Panc1 (cell line): ENCODE measurements at regions not wholly inside any gene's neighbourhood (a gene's known extent, or its start where the extent isn't known, plus 50 kb on each side); places are given as distances from the start of the nearest gene placed in this dataset.

Experiments
- ATAC-seq: fragments of 200-7000 bp; cut with Tn5 transposase; 2 replicates; pipeline ENCODE4 v1.9.1; 2020; ENCODE audit warnings: mild to moderate bottlenecking, moderate library complexity
- BruUV-seq: library from RNA; stranded (reverse); fragments of 400-500 nt; replicated peaks from 2 replicates; lab custom pipeline; 2021; lab: Mats Ljungman, UMichigan
- CTCF ChIA-PET: fragments of 300-600 bp; sonication (Branson Sonifier 250); formaldehyde crosslinking; loops from one replicate; lab custom pipeline; 2022; ENCODE audit warnings: antibody characterized with exemption; lab: Charles Lee
- POLR2A ChIA-PET: fragments of 300-600 bp; sonication (Branson Sonifier 250); formaldehyde crosslinking; loops from one replicate; lab custom pipeline; 2022; ENCODE audit warnings: antibody characterized with exemption; lab: Charles Lee
- DNase-seq: peaks from one replicate; pipeline ENCODE4 v3.0.0-alpha.2; 2010; ENCODE audit warnings: low read depth, low spot score
- H3K27ac ChIP-seq: 2 replicates; pipeline ENCODE4 v1.5.1; 2011; ENCODE audit warnings: mild to moderate bottlenecking, low read length, inconsistent platforms
- H3K27me3 ChIP-seq: fragments of 200-500 bp; sonication (Bioruptor generic); 2 replicates; pipeline ENCODE4 v1.6.0; 2014; ENCODE audit warnings: low read length, inconsistent platforms; ENCODE audit not compliant: control insufficient read depth, insufficient read depth
- H3K36me3 ChIP-seq: fragments of 200-500 bp; sonication (Bioruptor generic); 2 replicates; pipeline ENCODE4 v1.5.1; 2014; ENCODE audit warnings: inconsistent platforms, mild to moderate bottlenecking, low read length, moderate library complexity; ENCODE audit not compliant: control insufficient read depth, insufficient read depth
- H3K4me1 ChIP-seq: 2 replicates; pipeline ENCODE4 v1.5.1; 2011; ENCODE audit warnings: inconsistent platforms, mild to moderate bottlenecking, low read length, moderate library complexity; ENCODE audit not compliant: control insufficient read depth, insufficient read depth
- H3K4me3 ChIP-seq, 2 experiments: 2 replicates each; pipeline ENCODE4 v1.5.1; 2011 to 2012; ENCODE audit warnings: low read depth in 2 of 2, low read length in 2 of 2, mild to moderate bottlenecking in 2 of 2, inconsistent platforms in 1 of 2, moderate library complexity in 1 of 2
- H3K9me3 ChIP-seq: fragments of 200-500 bp; sonication (Bioruptor generic); 2 replicates; pipeline ENCODE4 v1.5.1; 2014; ENCODE audit warnings: low read depth, mild to moderate bottlenecking, inconsistent platforms, low read length, moderate library complexity; ENCODE audit not compliant: control insufficient read depth, insufficient read depth
- POLR2AphosphoS5 ChIP-seq: IDR thresholded peaks from 2 replicates; pipeline ENCODE4 v1.6.1; 2012; ENCODE audit warnings: mild to moderate bottlenecking, low read depth, low read length, moderate library complexity
- SIN3A ChIP-seq: IDR thresholded peaks from 2 replicates; pipeline ENCODE4 v1.6.1; 2012; ENCODE audit warnings: low read depth, mild to moderate bottlenecking, low read length, moderate library complexity, borderline replicate concordance; ENCODE audit not compliant: insufficient read depth
- TCF7L2 ChIP-seq: IDR thresholded peaks from 2 replicates; pipeline ENCODE4 v1.6.1; 2011; ENCODE audit warnings: mild to moderate bottlenecking, low read depth, low read length, inconsistent platforms
- in situ Hi-C: cut with HindIII; loops from 2 replicates; pipeline ENCODE4 v1.10.0; 2016; ENCODE audit warnings: low sequenced_read_pairs, low pct_unique_long_range_greater_than_20kb
- intact Hi-C: fragments of 100-400 bp; cut with micrococcal nuclease; formaldehyde crosslinking; loops from one replicate; pipeline ENCODE4 v1.10.0; 2022; ENCODE audit not compliant: unreplicated experiment
- TF ChIP-seq, protein P1 (sequence below), 2 experiments: IDR thresholded peaks; 2 replicates each; pipeline ENCODE4 v1.6.1; 2011 to 2012; ENCODE audit warnings: low read depth in 2 of 2, control low read depth in 1 of 2, low read length in 1 of 2, mild to moderate bottlenecking in 1 of 2, moderate library complexity in 1 of 2; ENCODE audit not compliant: insufficient read depth in 1 of 2
- TF ChIP-seq, protein P2 (sequence below): fragments of 450-650 bp; IDR thresholded peaks from 2 replicates; pipeline ENCODE4 v1.5.1; 2017; ENCODE audit warnings: mild to moderate bottlenecking

DNA sequence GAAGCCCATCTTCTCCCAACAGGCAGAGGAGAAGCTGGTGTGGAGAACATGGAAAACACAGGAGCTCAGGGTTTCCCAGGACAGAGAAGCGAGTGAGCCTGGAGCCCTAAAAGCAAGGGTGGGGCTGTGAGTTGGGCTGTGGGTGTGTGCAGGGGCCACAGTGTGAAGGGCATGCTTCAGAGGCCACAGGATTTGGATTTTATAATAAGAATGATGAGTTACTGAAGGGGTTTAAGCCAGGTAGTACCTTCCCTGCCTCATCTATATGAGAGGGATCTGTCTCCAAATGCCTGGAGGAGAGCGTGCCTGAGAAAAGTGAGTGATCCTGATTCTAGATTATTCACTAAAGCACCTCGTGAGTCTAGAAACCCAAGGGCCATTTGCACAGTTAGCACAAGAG, 106.8 kb downstream of the VPREB1 start:
- CTCF ChIA-PET: no interaction called here
- POLR2A ChIA-PET: no interaction called here

DNA sequence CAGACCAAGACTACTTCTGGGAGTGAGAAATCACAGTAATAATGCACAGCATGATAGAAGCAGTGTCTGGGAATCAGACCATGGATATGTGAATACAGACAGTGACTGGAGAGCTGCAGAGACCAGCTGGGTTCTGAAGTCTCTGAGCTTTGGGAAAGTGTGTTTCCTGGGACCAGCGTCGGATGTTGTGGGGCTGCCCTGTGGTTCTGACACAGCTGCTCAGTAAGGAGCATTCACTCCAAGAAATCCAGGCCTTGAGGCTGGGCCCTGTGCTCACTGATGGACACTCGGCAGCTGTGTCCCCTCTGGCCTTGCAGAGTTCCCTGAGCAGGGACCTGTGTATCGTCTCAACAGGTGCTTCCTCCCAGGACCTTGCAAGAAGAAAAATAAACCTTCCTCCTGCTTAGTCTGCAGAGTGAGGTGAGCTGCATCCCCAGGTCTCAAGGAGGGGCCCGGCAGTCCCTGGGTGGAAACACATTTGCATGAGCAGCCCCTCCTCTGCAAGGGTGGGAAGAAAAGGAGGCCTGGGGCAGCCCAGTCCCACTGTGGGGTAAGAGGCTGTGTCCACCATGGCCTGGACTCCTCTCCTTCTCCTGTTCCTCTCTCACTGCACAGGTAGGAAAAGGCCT, 107.9 kb downstream of the VPREB1 start:
- H3K9me3 ChIP-seq: no peaks in the 10 kb centered on the region
- intact Hi-C loops (no loop called here), in situ Hi-C loops (no loop called here)
- POLR2A ChIA-PET: no interaction called here
- no peaks in the 10 kb centered on the region for H3K4me1 ChIP-seq
- no peaks in the 10 kb centered on the region for H3K36me3 ChIP-seq
- peaks cover 6% of the 10 kb centered on the region; the same call in 1 of the 2 replicates for H3K27me3 ChIP-seq
- TF ChIP-seq POLR2AphosphoS5: no peak
- TF ChIP-seq, protein P1, sequence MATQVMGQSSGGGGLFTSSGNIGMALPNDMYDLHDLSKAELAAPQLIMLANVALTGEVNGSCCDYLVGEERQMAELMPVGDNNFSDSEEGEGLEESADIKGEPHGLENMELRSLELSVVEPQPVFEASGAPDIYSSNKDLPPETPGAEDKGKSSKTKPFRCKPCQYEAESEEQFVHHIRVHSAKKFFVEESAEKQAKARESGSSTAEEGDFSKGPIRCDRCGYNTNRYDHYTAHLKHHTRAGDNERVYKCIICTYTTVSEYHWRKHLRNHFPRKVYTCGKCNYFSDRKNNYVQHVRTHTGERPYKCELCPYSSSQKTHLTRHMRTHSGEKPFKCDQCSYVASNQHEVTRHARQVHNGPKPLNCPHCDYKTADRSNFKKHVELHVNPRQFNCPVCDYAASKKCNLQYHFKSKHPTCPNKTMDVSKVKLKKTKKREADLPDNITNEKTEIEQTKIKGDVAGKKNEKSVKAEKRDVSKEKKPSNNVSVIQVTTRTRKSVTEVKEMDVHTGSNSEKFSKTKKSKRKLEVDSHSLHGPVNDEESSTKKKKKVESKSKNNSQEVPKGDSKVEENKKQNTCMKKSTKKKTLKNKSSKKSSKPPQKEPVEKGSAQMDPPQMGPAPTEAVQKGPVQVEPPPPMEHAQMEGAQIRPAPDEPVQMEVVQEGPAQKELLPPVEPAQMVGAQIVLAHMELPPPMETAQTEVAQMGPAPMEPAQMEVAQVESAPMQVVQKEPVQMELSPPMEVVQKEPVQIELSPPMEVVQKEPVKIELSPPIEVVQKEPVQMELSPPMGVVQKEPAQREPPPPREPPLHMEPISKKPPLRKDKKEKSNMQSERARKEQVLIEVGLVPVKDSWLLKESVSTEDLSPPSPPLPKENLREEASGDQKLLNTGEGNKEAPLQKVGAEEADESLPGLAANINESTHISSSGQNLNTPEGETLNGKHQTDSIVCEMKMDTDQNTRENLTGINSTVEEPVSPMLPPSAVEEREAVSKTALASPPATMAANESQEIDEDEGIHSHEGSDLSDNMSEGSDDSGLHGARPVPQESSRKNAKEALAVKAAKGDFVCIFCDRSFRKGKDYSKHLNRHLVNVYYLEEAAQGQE (IDR thresholded peaks at IDR 0.05; ENCODE audit: insufficient read depth in 1 of 2, low read depth in 2 of 2, low read length in 1 of 2): no peak
- no peak for DNase-seq
- H3K27ac ChIP-seq: no peak overlapping the region
- no peak overlapping the region for H3K4me3 ChIP-seq
- CTCF ChIA-PET: no interaction called here
- no peak for ATAC-seq
- no TSS peak for BruUV-seq

More for the DNA sequence above, 106.8 kb downstream of the VPREB1 start:
- Histone ChIP-seq H3K9me3 (no peaks in the 10 kb centered on the region), H3K4me3 (no peak overlapping the region), H3K4me1 (no peaks in the 10 kb centered on the region), H3K27ac (no peak overlapping the region), H3K27me3 (peaks cover 6% of the 10 kb centered on the region; the same call in 1 of the 2 replicates), H3K36me3 (no peaks in the 10 kb centered on the region)
- in situ Hi-C loops (no loop called here), intact Hi-C loops (no loop called here)
- no TSS peak for BruUV-seq
- TF ChIP-seq, protein P1 (IDR thresholded peaks at IDR 0.05; ENCODE audit: insufficient read depth in 1 of 2, low read depth in 2 of 2, low read length in 1 of 2): no peak
- TF ChIP-seq SIN3A (no peak), TCF7L2 (no peak), POLR2AphosphoS5 (no peak)
- TF ChIP-seq, protein P2, sequence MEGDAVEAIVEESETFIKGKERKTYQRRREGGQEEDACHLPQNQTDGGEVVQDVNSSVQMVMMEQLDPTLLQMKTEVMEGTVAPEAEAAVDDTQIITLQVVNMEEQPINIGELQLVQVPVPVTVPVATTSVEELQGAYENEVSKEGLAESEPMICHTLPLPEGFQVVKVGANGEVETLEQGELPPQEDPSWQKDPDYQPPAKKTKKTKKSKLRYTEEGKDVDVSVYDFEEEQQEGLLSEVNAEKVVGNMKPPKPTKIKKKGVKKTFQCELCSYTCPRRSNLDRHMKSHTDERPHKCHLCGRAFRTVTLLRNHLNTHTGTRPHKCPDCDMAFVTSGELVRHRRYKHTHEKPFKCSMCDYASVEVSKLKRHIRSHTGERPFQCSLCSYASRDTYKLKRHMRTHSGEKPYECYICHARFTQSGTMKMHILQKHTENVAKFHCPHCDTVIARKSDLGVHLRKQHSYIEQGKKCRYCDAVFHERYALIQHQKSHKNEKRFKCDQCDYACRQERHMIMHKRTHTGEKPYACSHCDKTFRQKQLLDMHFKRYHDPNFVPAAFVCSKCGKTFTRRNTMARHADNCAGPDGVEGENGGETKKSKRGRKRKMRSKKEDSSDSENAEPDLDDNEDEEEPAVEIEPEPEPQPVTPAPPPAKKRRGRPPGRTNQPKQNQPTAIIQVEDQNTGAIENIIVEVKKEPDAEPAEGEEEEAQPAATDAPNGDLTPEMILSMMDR: no peak
- no peak for ATAC-seq
- DNase-seq: no peak
